ENCODE measurements at regions not wholly inside any gene's neighbourhood (a gene's known extent, or its start where the extent isn't known, plus 50 kb on each side); places are given as distances from the start of the nearest gene placed in this dataset.

DNA sequence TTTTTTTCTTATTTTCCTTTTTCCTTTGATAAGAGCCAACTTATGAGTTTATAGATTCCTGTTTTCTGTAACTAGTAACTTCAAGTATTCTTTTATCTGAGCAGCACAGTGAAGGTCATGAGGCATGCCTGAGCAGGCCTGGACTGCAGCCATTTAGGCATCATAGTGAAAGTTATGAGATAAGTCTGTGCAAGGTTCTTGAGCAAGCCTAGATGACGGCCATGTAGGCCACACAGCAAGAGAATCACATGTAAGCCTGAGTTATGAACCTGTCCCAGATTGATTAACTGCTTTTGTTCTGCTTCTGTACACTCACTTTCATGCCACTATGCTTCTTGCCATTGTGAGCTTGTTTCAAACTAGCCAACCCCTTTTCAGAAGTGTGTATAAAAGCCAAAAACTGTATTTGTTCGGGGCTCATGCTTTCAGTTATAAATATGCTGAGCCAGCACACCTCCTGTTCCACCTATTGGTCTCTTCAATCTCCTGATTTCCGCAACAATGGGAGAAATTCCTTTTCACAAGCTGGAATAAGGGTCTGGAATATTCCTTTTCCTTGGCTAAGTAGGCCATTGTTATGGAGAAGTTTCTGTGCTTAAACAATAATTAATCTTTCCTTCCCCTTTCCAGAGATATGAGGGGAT is 745.7 kb downstream of the FAM181B start:
- Mint-ChIP-seq H3K4me3 (no peak overlapping the region), H3K4me1 (no peaks in the 10 kb centered on the region), H3K9me3 (peaks cover 4 to 18% (median 6%) of the 10 kb centered on the region in 8 donors), H3K27me3 (peaks cover 0 to 2% of the 10 kb centered on the region in 2 donors), H3K36me3 (peaks cover 0 to 3% of the 10 kb centered on the region in 2 donors), H3K27ac (no peak overlapping the region)
- Histone ChIP-seq H3K27me3 (ENCODE audit: insufficient read depth, low read length) (no peaks in the 10 kb centered on the region), H3K4me1 (ENCODE audit: insufficient read depth, low read length) (no peaks in the 10 kb centered on the region), H3K27ac (ENCODE audit: low read depth, low read length) (no peak overlapping the region), H3K4me3 (ENCODE audit: low read length in 2 of 2) (no peak overlapping the region), H3K36me3 (ENCODE audit: insufficient read depth, low read length) (no peaks in the 10 kb centered on the region), H3K9me3 (ENCODE audit: control insufficient read depth in 1 of 2, low read length in 2 of 2) (no peaks in the 10 kb centered on the region)
- CTCF ChIA-PET (ENCODE audit: partially characterized antibody): no interaction called here
- no peak for DNase-seq
- intact Hi-C loops (cut with micrococcal nuclease): no loop called here
- POLR2A ChIA-PET (ENCODE audit: partially characterized antibody): no interaction called here

DNA sequence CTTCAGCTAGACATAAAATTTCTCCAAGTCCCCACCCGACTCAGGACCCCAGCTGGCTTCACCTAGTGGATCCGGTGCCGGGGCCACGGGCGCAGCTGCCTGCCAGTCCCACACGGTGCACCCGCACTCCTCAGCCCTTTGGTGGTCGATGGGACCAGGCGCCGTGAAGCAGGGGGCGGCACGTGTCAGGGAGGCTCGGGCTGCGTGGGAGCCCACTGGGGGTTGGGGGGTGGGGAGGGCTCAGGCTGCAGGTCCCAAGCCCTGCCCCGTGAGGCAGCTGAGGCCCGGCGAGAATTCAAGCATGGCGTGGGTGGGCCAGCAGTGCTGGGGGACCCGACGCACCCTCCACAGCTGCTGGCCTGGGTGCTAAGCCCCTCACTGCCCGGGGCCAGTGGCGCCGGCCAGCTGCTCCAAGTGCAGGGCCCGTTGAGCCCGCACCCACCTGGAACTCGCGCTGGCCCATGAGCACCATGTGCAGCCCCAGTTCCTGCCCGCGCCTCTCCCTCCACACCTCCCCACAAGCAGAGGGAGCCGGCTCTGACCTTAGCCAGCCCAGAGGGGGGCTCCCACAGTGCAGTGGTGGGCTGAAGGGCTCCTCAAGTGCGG is 747.0 kb downstream of the FAM181B start:
- no peak overlapping the region for H3K4me3 Mint-ChIP-seq
- POLR2A ChIA-PET (ENCODE audit: partially characterized antibody): no interaction called here
- CTCF ChIA-PET (ENCODE audit: partially characterized antibody): no interaction called here

DNA sequence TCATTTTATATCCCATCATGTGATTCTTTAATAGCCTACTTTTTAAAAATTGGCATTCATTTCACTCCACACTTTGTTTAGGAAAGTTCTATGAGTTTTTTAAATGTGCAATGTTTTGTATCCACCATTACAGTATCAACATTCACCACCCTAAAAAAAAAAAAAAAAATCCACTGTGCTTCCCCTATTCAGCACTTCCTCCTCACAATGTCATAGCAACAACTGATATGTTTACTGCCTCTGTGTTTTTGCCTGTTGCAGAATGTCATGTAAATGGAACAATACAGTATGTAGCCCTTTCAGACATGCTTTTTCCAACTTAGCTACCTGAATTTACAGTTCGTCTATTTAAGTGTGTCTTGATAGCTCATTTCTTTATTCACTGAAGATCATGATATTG is 754.2 kb downstream of the FAM181B start:
- ChIA-PET CTCF (ENCODE audit: partially characterized antibody) (no interaction called here), POLR2A (ENCODE audit: partially characterized antibody) (no interaction called here)
- Histone ChIP-seq H3K4me3 (ENCODE audit: low read length in 2 of 2) (no peak overlapping the region), H3K27me3 (ENCODE audit: insufficient read depth, low read length) (no peaks in the 10 kb centered on the region), H3K4me1 (ENCODE audit: insufficient read depth, low read length) (no peaks in the 10 kb centered on the region), H3K36me3 (ENCODE audit: insufficient read depth, low read length) (no peaks in the 10 kb centered on the region), H3K27ac (ENCODE audit: low read depth, low read length) (no peak overlapping the region), H3K9me3 (ENCODE audit: control insufficient read depth in 1 of 2, low read length in 2 of 2) (no peaks in the 10 kb centered on the region)
- H3K27me3 Mint-ChIP-seq: no peaks in the 10 kb centered on the region
- no peaks in the 10 kb centered on the region for H3K36me3 Mint-ChIP-seq
- intact Hi-C loops (cut with micrococcal nuclease): no loop called here
- no peak overlapping the region for H3K4me3 Mint-ChIP-seq
- H3K27ac Mint-ChIP-seq: no peak overlapping the region
- DNase-seq: no peak
- peaks cover 0 to 2% (median 0%) of the 10 kb centered on the region in 4 donors for H3K4me1 Mint-ChIP-seq
- peaks cover 0 to 9% (median 7%) of the 10 kb centered on the region in 8 donors for H3K9me3 Mint-ChIP-seq

More for the DNA sequence above, 747.0 kb downstream of the FAM181B start:
- Histone ChIP-seq H3K27me3 (ENCODE audit: insufficient read depth, low read length) (no peaks in the 10 kb centered on the region), H3K4me1 (ENCODE audit: insufficient read depth, low read length) (no peaks in the 10 kb centered on the region), H3K4me3 (ENCODE audit: low read length in 2 of 2) (no peak overlapping the region), H3K36me3 (ENCODE audit: insufficient read depth, low read length) (no peaks in the 10 kb centered on the region), H3K9me3 (ENCODE audit: control insufficient read depth in 1 of 2, low read length in 2 of 2) (no peaks in the 10 kb centered on the region), H3K27ac (ENCODE audit: low read depth, low read length) (no peak overlapping the region)
- Mint-ChIP-seq H3K27ac (no peak overlapping the region), H3K36me3 (peaks cover 0 to 3% of the 10 kb centered on the region in 2 donors), H3K9me3 (peaks cover 4 to 18% (median 6%) of the 10 kb centered on the region in 8 donors), H3K4me1 (no peaks in the 10 kb centered on the region), H3K27me3 (peaks cover 0 to 2% of the 10 kb centered on the region in 2 donors)
- no peak for DNase-seq
- intact Hi-C loops (cut with micrococcal nuclease): no loop called here

DNA sequence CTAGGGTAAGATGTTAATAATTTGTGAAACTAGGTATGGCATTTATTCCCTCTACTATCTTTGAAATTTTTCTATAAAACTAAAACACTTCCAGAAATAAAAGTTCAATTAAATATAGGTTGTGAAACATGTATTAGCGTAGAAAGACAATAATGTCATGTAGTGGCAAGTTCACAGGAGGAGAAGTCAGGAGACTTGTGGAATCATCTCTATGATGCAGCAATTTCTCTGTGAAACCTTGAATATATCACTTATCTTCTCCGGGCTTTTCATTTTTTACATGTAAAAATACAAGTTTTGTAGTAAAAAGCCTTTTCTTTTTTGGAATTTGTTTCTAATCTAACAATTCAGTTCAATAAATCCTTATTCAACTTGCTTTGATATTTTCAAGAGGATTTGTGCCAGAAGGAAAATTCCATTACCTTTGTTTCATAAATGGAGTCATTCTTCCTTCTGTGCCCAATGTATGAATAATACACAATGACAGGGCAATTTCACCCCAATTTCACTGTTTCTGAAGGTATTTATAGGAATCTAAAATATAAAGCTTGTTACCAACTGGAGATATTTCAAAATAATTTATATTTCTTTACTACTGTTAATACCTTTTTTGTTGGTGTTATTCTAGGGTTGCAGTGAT is 758.3 kb downstream of the FAM181B start:
- H3K9me3 ChIP-seq (ENCODE audit: control insufficient read depth in 1 of 2, low read length in 2 of 2): no peaks in the 10 kb centered on the region
- no peaks in the 10 kb centered on the region for H3K4me1 ChIP-seq (ENCODE audit: insufficient read depth, low read length)
- no peak overlapping the region for H3K4me3 Mint-ChIP-seq
- H3K27me3 Mint-ChIP-seq: peaks cover 0 to 2% of the 10 kb centered on the region in 2 donors
- peaks cover 0 to 2% (median 0%) of the 10 kb centered on the region in 4 donors for H3K4me1 Mint-ChIP-seq
- H3K27ac Mint-ChIP-seq: no peak overlapping the region
- ChIA-PET CTCF (ENCODE audit: partially characterized antibody) (no interaction called here), POLR2A (ENCODE audit: partially characterized antibody) (no interaction called here)
- no peak for DNase-seq
- H3K36me3 ChIP-seq (ENCODE audit: insufficient read depth, low read length): no peaks in the 10 kb centered on the region
- H3K36me3 Mint-ChIP-seq: no peaks in the 10 kb centered on the region
- H3K27me3 ChIP-seq (ENCODE audit: insufficient read depth, low read length): no peaks in the 10 kb centered on the region
- H3K27ac ChIP-seq (ENCODE audit: low read depth, low read length): no peak overlapping the region
- H3K9me3 Mint-ChIP-seq: peaks cover 0 to 9% (median 5%) of the 10 kb centered on the region in 8 donors
- no peak overlapping the region for H3K4me3 ChIP-seq (ENCODE audit: low read length in 2 of 2)
- intact Hi-C loops (cut with micrococcal nuclease): no loop called here

DNA sequence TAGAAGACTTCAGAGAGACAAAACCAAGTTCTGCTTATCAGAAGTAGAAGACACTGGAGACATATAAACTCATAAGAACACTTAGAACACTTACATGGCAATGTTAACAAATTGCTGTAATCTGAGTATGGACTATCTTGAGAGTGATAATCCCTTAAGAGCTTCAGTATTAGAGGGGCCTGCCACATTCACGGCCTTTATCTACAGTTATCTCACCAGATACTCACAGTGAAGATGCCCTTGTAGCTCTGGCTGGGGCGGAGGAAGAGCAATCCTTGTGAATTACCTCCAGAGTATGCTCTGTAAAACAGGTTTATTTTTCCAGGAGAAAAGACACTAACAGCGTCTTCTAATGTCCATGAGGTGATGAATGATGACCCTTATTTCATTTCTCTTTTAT is 762.8 kb downstream of the FAM181B start:
- intact Hi-C loops (cut with micrococcal nuclease): no loop called here
- no peak for DNase-seq
- Mint-ChIP-seq H3K4me1 (no peaks in the 10 kb centered on the region), H3K27ac (no peak overlapping the region), H3K27me3 (peaks cover 0 to 2% of the 10 kb centered on the region in 2 donors), H3K36me3 (no peaks in the 10 kb centered on the region), H3K9me3 (no peaks in the 10 kb centered on the region), H3K4me3 (no peak overlapping the region)
- POLR2A ChIA-PET (ENCODE audit: partially characterized antibody): no interaction called here
- H3K4me1 ChIP-seq (ENCODE audit: insufficient read depth, low read length): no peaks in the 10 kb centered on the region
- CTCF ChIA-PET (ENCODE audit: partially characterized antibody): interaction anchor here (1.4 kb wide), 1 partner anchor 12 kb away, joined by 4 read pairs; no protein-coding TSS in a partner anchor
- H3K27me3 ChIP-seq (ENCODE audit: insufficient read depth, low read length): no peaks in the 10 kb centered on the region
- H3K4me3 ChIP-seq (ENCODE audit: low read length in 2 of 2): no peak overlapping the region
- H3K27ac ChIP-seq (ENCODE audit: low read depth, low read length): no peak overlapping the region
- H3K9me3 ChIP-seq (ENCODE audit: control insufficient read depth in 1 of 2, low read length in 2 of 2): no peaks in the 10 kb centered on the region
- no peaks in the 10 kb centered on the region for H3K36me3 ChIP-seq (ENCODE audit: insufficient read depth, low read length)

DNA sequence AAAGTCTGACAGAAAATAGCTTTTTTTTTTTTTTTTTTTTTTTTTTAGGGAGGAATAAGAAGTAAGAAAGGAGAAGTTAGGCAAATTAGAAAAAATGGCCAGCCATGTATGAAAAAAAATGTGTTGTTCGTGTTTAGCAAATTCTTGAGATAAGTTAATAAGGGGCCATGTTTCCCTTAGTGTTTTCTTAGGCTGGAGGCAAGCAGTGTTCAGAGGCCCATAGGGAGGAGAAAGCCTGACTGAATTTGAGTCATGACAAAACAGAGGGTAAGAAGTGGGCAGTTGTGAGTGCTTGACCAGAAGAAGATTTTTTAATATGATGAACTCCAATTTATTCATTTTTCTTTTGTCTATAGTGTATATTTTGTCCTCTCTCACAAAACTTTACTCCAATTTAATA is 766.4 kb downstream of the FAM181B start:
- Histone ChIP-seq H3K36me3 (ENCODE audit: insufficient read depth, low read length) (no peaks in the 10 kb centered on the region), H3K9me3 (ENCODE audit: control insufficient read depth in 1 of 2, low read length in 2 of 2) (no peaks in the 10 kb centered on the region), H3K4me3 (ENCODE audit: low read length in 2 of 2) (no peak overlapping the region), H3K27me3 (ENCODE audit: insufficient read depth, low read length) (no peaks in the 10 kb centered on the region), H3K27ac (ENCODE audit: low read depth, low read length) (no peak overlapping the region), H3K4me1 (ENCODE audit: insufficient read depth, low read length) (peaks cover 8% of the 10 kb centered on the region)
- ChIA-PET POLR2A (ENCODE audit: partially characterized antibody) (interaction anchor here (0.6 kb wide), 1 partner anchor 10 kb away, joined by 3 read pairs; no protein-coding TSS in a partner anchor), CTCF (ENCODE audit: partially characterized antibody) (interaction anchor here (1.9 kb wide), 1 partner anchor 10 kb away, joined by 4 read pairs; no protein-coding TSS in a partner anchor)
- intact Hi-C loops (cut with micrococcal nuclease): no loop called here
- H3K4me3 Mint-ChIP-seq: no peak overlapping the region
- H3K27me3 Mint-ChIP-seq: no peaks in the 10 kb centered on the region
- H3K9me3 Mint-ChIP-seq: no peaks in the 10 kb centered on the region
- H3K27ac Mint-ChIP-seq: peak overlapping the region in 1 of 7 donors; percentile 16
- no peak for DNase-seq
- peaks cover 5 to 14% (median 11%) of the 10 kb centered on the region in 4 donors for H3K4me1 Mint-ChIP-seq
- no peaks in the 10 kb centered on the region for H3K36me3 Mint-ChIP-seq

DNA sequence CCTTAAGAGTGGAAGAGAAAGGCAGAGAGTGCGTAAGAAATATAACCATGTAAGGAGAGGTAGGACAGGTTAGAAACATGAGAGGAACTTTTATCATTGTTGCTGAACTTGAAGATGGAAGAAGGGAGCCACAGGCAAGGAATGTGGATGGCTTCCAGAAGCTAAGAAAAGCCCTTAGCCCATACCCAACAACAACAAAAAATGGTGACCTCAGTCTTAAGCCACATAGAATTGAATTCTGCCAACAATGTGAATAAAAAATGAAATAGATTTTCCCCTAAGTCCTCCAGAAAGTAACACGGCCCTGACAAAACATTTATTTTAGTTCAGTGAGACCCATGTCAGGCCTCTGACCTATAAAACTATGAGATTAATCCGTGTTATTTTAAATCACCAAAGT is 767.3 kb downstream of the FAM181B start:
- DNase-seq: no peak
- peaks cover 8% of the 10 kb centered on the region for H3K4me1 ChIP-seq (ENCODE audit: insufficient read depth, low read length)
- no peak overlapping the region for H3K4me3 ChIP-seq (ENCODE audit: low read length in 2 of 2)
- no peaks in the 10 kb centered on the region for H3K27me3 ChIP-seq (ENCODE audit: insufficient read depth, low read length)
- no peaks in the 10 kb centered on the region for H3K36me3 Mint-ChIP-seq
- ChIA-PET POLR2A (ENCODE audit: partially characterized antibody) (no interaction called here), CTCF (ENCODE audit: partially characterized antibody) (interaction anchor here (1.2 to 1.9 kb wide), 2 partner anchors 9 to 179 kb away, joined by 4 to 6 read pairs; no protein-coding TSS in a partner anchor)
- no peaks in the 10 kb centered on the region for H3K36me3 ChIP-seq (ENCODE audit: insufficient read depth, low read length)
- no peak overlapping the region for H3K27ac Mint-ChIP-seq
- no peaks in the 10 kb centered on the region for H3K9me3 Mint-ChIP-seq
- peaks cover 5 to 14% (median 11%) of the 10 kb centered on the region in 4 donors for H3K4me1 Mint-ChIP-seq
- no peak overlapping the region for H3K27ac ChIP-seq (ENCODE audit: low read depth, low read length)
- no peaks in the 10 kb centered on the region for H3K27me3 Mint-ChIP-seq
- intact Hi-C loops (cut with micrococcal nuclease): no loop called here
- no peak overlapping the region for H3K4me3 Mint-ChIP-seq
- no peaks in the 10 kb centered on the region for H3K9me3 ChIP-seq (ENCODE audit: control insufficient read depth in 1 of 2, low read length in 2 of 2)

All from CD4-positive, alpha-beta memory T cell (primary cell).